22Rv1 (cell line): ENCODE measurements at regions not wholly inside any gene's neighbourhood (a gene's known extent, or its start where the extent isn't known, plus 50 kb on each side); places are given as distances from the start of the nearest gene placed in this dataset.

Experiments
- CTCF ChIP-seq: fragments of 450-650 bp; IDR thresholded peaks from 2 replicates; pipeline ENCODE4 v1.5.1; 2017; ENCODE audit warnings: mild to moderate bottlenecking
- ZFX ChIP-seq: fragments of 450-650 bp; IDR thresholded peaks from 2 replicates; pipeline ENCODE4 v1.6.1; 2017; ENCODE audit warnings: antibody characterized with exemption, borderline replicate concordance

GRCh38 chr5:61746831-61747575, 414.9 kb downstream of the ZSWIM6 start:
- TF ChIP-seq CTCF = no peak
- no peak for TF ChIP-seq ZFX
